ENCODE measurements at regions not wholly inside any gene's neighbourhood (a gene's known extent, or its start where the extent isn't known, plus 50 kb on each side); places are given as distances from the start of the nearest gene placed in this dataset.
A peak's percentile ranks its signal among the peaks of the same experiment; 100 is the strongest.
"Not testable (repeated sequence)": the region's sequence is repeated elsewhere in the genome, so short reads cannot be mapped to it uniquely, and the experiment has no call there.

DNA sequence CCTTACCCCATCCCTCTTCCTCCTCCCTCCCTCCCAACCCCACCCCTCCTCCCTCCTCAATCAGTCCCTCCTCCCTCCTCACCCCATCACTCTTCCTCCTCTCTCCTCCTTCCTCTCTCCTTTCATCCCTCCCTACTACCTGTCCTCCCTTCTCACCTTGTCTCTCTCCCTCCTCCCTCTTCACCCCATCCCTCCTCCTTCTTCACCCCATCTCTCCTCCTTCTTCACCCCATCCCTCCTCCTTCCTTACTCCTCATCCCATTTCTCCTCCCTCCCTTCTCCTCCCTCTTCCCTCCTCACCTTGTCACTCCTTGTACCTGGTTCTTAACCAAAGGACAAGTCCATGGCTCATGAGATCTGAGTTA lies 222.4 kb downstream of the TTLL2 start:
- no peak for DNase-seq (ENCODE audit: low spot score)

DNA sequence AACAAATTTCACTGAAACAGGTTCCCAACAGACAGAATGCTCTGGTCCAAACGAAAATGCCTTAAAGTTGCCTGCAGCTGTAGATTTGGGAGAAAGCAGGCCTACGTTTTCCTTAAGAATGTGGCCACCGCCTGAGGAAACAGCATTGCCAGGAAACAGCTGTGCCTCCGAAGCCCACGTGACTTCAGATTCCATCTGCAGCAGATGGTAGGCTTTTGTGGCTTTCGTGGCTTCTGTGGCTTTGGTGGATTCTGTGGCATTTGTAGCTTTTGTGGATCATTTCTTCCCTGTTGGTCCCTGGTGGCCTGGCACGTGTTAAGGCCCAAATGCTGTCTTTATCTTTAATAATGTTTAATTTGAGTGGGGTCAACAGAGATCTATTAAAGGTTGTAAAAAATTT lies 222.9 kb downstream of the TTLL2 start:
- no peak for DNase-seq (ENCODE audit: low spot score)

DNA sequence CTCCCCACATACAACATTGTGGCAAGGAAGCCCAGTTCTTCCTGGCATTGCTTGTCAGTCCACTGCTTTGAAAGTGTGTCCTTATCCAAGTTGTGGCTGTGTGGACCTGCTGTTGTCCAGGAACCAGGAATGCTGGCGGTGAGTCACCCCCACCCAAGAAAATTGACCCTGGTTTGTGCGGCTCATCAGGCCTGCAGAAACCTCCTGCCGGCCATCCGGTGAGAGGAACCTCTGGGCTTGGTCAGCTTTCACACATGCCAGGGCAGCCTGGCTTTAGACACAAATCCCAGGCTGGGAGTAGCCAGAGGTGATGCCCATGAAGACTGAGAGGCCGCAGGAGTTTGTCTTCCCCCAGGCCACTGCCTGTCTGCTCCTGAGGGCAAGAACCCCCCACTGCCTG lies 223.6 kb downstream of the TTLL2 start:
- no peak for DNase-seq (ENCODE audit: low spot score)

DNA sequence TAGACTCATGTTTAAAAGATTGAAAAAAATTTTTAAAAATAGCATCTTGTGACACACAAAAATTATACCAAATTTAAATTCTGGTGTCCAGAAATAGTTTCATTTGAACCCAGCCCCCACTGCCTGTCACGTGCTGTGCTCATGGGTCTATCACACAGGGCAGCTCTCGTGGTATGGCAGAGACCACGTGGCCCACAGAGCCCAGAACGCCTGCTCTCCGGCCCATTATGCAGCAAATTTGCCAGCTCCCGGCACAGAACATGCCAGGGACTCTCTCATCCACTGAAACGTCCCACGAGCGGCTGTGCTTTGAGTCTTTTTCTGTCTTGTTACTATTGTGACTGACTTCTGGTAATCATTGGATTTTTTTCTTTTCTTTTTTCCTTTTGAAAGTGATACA lies 224.3 kb downstream of the TTLL2 start:
- DNase-seq (ENCODE audit: low spot score) = peak; percentile 64

DNA sequence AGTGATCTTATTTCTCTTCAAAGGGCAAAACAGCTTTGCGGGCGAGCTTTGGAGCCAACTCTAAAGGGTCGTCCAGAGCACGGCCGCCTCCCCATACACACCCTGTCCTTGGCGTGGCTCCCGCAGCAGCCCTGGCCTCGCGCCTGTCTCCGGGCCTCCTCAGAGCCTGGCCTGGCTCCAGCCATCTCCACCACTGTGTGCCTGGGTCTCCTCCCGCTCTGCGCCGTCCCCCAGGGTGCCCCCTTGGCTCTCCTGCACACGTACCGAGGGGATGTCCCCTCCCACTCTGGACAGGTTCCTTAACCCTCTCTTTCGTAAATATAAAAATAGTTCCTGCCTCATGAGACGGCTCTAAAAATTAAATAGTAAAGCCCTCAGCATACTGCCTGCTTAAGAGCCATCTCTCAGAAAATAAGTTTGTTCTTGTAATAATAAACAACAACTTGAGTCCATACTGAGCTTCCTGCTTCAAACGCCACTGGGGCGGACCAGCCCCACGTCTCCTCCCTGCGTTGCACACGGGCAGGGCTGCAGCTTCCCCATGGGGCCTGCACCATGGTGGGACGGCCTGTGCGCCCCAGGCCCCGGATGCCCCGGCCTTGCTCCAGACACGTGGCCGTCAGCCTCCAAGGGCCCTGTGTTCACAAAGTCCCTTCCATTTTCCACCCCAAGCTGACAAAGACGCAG lies 226.2 kb downstream of the TTLL2 start:
- DNase-seq (ENCODE audit: low spot score) = peak; percentile 86

DNA sequence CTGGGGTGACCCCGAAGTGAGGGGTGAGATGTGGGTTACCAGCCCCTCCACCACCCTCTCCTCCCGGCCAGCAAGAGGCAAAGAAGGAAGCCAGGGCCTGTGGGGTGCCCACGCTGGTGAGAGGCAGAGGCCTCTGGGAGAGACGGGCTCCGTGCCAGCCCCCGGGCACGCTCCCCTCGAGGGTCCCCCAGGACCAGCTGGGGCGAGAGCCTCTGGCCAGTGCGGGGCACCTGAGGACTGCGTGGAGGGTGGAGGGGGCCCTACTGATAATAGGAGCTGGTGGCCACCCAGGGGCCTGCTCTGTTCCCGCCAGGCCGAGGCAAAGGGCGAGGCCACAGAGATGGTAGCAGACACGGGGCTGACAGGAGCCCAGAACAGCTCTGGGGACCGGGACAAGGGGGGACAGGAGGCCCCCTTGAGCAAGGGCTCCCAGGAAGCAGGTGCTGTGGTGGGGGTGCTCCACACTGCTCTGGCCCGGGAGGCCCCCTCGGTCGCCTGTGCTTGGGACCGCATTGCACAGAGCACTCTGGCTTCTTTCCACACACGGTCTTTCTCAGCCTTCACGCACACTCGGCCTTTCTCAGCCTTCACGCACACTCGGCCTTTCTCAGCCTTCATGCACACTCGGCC lies 226.9 kb downstream of the TTLL2 start:
- no peak for DNase-seq (ENCODE audit: low spot score)

DNA sequence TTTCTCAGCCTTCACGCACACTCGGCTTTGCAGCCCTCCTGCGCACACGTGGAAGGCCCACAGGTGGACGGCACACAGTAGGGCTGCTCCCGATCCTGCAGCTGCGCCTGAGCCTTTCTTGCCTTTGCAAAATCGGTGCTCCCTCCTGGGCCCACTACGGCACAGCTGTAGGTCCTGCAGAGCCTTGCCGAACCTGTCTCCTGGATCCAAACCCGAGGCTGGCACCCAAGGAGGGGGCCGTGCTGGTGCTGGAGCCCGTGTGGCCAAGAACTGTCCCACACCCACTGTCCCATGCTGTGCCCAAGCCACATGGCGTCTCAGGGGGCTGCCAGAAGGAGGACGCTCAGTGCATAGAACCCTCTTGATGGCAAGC lies 227.4 kb downstream of the TTLL2 start:
- DNase-seq (ENCODE audit: low spot score) = no peak

DNA sequence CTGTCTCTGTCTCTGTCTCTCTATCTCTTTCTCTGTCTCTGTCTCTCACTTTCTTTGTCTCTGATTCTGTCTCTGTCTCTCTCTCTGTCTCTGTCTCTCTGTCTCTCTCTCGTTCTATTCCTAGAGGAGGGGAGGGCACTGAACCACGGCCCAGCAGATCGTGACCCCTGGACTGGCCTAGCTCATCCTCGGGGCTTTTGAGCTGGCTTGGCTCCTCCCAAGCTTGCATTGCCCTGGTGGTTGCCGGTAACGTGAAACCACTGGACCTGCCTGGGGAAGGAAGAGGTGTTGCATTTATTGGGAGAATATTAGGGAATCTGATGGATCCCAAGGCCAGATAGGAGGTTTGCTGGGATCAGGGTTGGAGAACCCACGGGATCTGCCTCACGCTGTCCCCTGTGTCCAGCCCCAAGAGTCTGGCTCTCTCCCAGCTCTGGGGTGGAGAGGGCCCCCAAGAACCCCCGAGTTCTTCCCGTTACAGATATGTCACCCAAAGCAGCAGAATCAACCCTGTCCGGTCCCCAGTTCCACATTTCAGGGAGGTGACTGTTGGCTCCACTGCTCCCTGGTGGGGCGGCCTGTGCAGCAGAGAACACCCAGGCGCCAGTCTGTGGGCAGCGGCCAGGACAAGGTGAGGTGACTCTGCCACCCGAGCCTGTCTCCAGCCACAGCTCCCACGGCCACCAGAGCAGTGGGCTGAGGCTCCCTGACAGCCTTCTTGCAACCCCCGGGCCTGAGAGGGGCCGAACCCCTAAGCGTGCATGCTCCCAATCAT lies 228.3 kb downstream of the TTLL2 start:
- DNase-seq (ENCODE audit: low spot score) = no peak

DNA sequence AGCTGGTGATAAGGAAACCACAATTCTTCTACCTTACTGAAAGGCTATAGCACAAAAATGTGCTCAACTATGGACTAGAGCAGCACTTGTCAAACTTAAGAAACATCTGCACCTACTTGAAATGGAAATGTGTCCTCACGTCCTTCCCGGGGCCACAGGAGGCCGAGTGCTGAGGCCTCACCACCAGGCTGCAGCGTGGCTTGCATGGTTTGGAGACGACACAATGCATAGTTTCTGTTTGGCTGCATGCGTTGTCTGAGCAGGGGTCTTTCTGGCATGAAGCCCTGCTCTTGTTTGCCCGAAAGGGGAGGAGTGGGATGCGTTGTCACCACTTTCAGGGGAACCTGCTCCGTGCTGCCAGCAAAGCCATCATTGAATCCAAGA lies 228.8 kb downstream of the TTLL2 start:
- DNase-seq (ENCODE audit: low spot score) = no peak

DNA sequence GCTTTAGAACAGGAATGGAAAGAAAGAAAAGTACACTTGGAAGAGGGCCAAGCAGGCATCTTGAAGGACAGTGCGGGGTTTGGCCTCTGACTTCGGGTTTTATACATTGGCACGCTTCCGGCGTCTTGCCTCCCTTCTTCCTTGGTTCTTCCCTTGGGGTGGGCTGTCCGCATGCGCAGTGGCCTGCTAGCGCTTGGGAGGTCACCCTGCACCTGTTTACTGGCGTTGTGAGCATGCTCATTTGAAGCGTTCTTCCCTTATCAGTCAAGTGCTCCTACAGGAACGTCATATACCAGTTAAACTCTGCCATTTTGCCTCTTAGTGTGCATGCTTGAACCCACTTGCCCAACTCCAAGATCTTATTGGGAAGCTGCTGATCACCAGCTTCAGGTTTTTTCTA lies 230.0 kb downstream of the TTLL2 start:
- no peak for DNase-seq (ENCODE audit: low spot score)

DNA sequence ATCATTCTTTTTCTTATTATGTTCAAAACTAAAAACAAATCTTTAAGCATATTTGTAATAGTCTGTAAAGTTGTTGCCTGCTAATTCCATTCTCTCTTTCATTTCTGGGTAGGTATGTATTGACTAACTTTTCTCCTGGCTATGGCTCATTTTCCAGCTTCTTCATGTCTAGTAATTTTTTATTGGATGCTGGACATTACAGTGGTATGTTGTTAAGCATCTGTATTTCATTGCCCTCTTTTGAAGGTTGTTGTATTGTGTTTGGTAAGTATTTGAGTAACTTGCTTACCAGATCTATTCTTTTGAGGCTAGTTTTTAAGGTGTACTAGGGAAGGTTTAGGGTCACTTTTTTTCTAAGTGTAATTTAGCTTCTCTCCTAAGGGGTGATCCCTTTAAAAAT lies 230.9 kb downstream of the TTLL2 start:
- DNase-seq (ENCODE audit: low spot score) = no peak

DNA sequence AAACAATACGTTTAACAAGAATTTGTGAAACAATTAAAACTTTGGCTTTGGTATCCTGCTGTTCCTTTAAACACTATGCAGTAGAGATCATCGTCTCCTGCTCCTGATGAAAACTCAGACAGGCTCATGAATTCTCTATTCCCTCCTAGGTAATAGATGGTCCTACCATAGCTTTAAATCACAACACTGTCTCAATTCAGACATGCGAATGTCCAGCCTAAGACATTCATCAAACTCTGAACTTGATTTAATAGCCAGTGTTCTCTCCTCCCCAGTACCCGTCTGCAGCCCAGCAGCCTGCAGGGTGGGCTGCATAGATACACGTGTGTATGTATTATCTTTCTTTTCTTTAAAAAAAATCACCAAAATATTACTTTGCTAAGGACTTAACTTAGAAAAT lies 232.8 kb downstream of the TTLL2 start:
- no peak for DNase-seq (ENCODE audit: low spot score)

DNA sequence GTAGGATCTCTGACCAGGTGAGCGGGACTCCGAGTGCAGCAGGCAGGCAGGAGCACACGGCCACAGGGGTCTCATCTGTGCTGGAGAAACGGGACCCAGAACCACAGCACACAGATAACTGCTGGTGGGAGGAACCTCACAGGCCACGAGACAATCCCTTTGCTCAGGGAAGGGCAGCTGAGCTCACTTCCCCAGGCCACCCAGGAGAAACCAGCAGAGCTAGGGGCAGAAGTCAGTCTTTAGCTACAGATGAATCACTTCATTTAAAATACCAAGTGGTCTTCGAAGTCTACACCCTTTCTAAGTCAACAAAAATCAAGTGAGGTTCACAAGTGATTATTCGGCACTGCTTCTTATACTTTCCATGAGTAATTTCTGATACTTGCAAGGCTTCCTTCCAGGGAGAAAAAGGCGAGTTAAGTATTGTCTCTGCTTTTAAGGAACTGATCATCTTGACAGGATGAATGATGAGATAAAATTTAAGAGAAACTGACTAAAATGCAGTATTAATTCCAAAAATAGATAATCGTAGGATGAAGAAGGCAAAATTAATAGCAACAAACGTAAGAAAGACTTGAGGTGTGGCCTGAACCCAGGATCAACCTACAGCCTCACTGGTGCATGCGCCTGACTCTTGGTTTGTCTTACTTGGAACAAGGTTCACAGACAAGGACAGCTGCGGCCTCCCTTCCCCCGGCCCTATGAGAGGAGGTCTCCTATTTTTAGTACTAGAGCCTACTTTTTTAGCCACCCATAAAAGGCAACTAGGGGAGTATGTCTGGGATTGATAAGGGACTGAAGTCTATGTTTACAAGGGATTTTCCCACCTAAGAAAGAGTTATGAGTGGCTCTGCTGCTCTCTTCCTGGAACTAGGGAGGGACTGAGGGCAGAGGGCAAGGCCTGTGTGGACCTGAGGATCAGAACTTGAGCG lies 233.6 kb downstream of the TTLL2 start:
- no peak for DNase-seq (ENCODE audit: low spot score)

DNA sequence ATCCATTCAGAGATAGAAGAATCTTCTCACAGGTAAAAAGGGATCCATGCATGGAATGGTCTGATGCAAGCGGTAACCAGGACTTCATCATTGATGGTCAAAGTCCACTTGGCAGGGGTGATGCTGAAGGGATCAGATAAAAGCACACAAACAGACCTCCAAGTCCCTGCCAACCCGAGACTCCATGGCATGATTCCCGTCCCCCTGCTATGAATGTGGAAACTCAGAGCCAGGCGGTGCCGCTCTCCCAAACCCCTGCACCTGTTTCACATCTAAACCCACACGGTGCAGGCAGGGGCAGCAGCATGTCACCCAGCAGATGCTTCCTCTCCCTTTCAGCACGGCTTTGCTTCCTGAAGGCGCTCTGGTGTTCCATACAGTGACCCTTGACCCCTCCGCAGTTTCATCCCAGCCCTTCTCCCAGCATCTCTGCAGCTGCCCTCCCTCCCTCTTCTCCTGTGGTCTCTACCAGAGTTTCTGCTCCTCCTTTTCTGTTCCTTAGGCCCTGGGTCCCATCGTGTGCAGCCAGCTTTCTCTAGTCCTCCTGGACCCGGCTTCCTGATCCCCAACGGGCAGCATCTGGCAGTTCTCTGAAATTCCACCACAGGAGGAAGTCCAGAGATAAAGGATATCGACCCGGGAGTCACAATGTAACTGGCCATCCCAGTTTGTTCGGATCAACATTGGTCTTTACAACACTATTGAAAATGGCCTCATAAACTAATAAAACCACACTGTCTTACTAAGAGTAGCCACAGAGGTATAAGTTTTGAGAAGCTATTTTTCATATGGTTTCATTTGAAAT lies 235.0 kb downstream of the TTLL2 start:
- no peak for DNase-seq (ENCODE audit: low spot score)

DNA sequence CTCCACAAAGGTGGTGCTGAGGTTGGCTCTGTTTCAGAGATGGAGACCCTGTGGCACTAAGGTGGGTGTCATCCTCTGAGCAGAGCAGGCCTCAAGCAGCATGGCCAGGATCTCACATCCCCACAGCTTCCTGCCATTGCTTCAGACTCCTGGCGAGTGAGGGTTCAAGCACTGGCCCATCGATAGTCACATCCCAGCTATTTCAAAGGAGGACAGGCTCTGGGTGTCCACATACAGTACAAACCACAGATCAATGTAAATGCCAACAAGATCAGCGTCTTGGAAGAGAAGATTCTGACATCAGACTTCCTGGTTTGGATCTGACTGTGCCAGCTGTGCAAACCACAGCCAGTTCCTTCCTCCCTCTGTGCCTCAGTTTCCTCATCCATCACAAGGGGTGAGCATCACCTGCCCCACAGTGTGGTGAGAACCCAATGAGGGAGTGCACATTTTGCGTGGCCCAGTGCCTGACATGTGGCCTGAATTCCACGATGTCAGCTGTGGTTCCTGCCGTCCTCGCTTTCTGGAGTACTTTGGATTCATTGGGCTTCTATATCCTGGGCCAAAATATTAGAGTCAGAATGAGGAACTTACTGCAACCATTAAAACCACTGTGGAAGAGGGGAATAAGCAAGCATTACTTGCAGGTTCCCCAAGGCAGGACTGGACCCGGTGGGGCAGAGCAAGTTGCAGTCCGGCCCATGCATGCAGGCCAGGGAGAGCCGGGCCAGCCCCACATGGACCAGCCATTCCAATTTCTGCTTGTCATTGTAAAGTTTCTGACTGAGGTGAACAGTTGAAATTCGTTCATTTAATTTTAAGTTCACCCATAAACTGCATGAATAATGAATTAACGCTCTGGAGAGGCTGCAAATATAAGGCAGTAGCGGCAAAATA lies 236.0 kb downstream of the TTLL2 start:
- no peak for DNase-seq (ENCODE audit: low spot score)

DNA sequence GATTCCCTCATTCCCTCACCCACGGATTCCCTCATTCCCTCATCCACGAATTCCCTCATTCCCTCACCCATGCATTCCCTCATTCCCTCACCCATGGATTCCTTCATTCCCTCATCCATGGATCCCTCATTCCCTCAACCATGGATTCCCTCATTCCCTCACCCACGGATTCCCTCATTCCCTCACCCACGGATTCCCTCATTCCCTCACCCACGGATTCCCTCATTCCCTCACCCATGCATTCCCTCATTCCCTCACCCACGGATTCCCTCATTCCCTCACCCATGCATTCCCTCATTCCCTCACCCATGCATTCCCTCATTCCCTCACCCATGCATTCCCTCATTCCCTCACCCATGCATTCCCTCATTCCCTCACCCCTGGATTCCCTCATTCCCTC lies 238.0 kb downstream of the TTLL2 start:
- not testable (repeated sequence) for DNase-seq (ENCODE audit: low spot score)

DNA sequence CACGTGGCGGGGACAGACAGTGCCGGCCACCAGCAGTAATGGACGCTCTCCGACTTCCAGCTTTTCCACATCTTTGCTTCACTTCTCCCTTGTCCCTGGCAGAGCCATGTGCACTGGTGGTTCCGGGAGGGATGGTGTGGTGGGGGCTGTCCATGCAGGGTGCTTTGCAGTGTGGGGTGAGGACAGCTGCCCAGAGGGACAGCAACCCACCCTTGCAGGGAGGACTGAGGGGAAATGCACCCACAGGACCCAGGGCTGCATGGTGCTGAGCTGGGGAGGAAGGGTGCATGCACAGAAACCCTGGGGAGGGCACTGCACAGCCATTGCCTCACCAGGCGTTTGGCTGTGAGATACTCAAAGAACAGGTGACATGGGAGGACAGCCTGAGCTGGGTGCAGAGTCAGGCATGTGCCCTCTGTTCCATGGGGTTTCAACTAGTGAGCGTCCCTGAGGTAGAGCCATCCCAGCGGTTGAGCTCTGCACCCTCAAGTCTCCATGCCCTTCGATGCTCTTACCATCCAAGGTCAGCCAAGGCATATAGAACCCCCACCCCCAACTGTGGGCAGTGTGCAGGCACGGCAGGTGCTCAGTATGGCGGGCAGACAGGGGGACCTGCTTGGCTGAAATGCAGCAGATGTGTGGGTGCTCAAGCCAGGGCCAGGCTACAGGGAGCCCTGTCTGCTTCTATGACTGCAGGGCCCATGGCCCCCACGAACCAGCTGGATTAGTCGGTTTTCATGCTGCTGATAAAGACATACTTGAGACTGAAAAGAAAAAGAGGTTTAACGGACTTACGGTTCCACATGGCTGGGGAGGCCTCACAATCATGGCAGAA lies 239.7 kb downstream of the TTLL2 start:
- DNase-seq (ENCODE audit: low spot score) = no peak

DNA sequence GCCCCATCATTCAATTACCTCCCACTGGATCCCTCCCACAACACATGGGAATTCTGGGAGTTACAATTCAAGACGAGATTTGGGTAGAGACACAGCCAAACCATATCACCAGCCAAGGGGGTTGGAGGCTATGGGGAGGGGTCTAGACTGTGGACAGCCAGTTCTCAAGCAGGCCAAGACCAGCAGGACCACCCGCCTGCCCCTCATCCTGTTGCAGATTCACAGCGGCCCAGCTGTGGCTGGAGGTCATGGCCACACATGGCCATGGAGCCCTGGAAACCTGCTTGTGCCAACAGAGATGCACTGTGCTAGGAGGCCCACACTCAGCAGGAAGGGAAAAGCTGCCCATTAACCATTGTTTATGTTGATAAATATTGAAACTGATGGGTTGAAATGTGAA lies 240.5 kb downstream of the TTLL2 start:
- DNase-seq (ENCODE audit: low spot score) = no peak

DNA sequence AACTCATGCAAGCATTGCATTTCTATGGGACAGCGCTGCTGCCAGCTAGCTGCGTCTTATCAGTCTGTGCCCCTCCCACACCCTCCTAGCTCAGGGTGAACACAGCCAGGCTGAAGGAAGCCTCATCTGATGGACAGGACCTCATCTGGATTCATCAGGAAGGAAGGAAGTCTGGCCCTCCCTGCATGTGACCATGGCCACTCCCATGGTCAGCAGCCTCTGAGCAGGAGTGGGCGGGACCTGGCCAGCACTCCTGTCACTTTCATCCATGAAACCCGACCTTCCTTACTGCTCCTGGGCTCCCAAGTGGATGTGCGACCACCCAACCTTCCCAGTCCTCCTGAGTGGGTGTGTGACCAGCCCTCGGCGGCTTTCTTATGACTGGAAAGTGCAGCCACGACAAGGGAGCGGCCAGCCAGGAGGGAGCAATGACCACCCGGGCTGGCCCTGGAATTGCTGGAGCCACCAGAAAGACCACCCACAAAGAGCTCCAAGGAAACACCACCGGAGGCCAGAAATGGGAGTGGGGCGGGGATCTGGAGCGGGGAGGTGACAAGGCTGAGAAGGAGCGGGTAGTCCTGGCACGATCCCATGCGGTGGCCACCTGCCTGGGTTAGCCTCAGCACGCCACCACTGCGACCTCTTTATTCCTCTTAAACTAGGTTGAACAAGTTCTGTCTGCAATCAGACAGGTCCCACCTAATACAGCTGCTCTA lies 241.2 kb downstream of the TTLL2 start:
- DNase-seq (ENCODE audit: low spot score) = no peak
